IPS-NIHi7 (cell line): ENCODE measurements at regions not wholly inside any gene's neighbourhood (a gene's known extent, or its start where the extent isn't known, plus 50 kb on each side); places are given as distances from the start of the nearest gene placed in this dataset.
A peak's percentile ranks its signal among the peaks of the same experiment; 100 is the strongest.

ENCODE experiments used
- DNase-seq: peaks from one replicate; pipeline ENCODE4 v3.0.0; 2012; ENCODE audit warnings: mixed read lengths; ENCODE audit errors: extremely low spot score

- no peak for DNase-seq
These were observed 214.4 kb upstream of the DTNBP1 start for GRCh38 chr6:15877231-15877630.

GRCh38 chr6:15876406-15876805, 213.6 kb upstream of the DTNBP1 start:
- no peak for DNase-seq

GRCh38 chr6:15875797-15876196, 213.0 kb upstream of the DTNBP1 start:
- DNase-seq: no peak

- DNase-seq: no peak
These were observed 212.0 kb upstream of the DTNBP1 start for GRCh38 chr6:15874821-15875220.

- DNase-seq: no peak
These were observed 211.5 kb upstream of the DTNBP1 start for GRCh38 chr6:15874326-15874725.

GRCh38 chr6:15872241-15873103, 209.6 kb upstream of the DTNBP1 start:
- no peak for DNase-seq

GRCh38 chr6:15871276-15871675, 208.4 kb upstream of the DTNBP1 start:
- DNase-seq: no peak

- no peak for DNase-seq
These were observed 207.7 kb upstream of the DTNBP1 start for GRCh38 chr6:15870333-15871043.

- no peak for DNase-seq
These were observed 201.9 kb upstream of the DTNBP1 start for GRCh38 chr6:15864708-15865062.

GRCh38 chr6:15864038-15864707, 201.3 kb upstream of the DTNBP1 start:
- DNase-seq: no peak

GRCh38 chr6:15862810-15863209, 200.0 kb upstream of the DTNBP1 start:
- DNase-seq: no peak

GRCh38 chr6:15861486-15861885, 198.7 kb upstream of the DTNBP1 start:
- DNase-seq: no peak

- peak; percentile 45 for DNase-seq
These were observed 192.2 kb upstream of the DTNBP1 start for GRCh38 chr6:15854826-15855710.

- DNase-seq: no peak
These were observed 191.6 kb upstream of the DTNBP1 start for GRCh38 chr6:15854378-15854777.

GRCh38 chr6:15853259-15853658, 190.4 kb upstream of the DTNBP1 start:
- no peak for DNase-seq

- DNase-seq: no peak
These were observed 189.5 kb upstream of the DTNBP1 start for GRCh38 chr6:15852289-15852688.

GRCh38 chr6:15849395-15849794, 186.6 kb upstream of the DTNBP1 start:
- no peak for DNase-seq

GRCh38 chr6:15845492-15845891, 182.7 kb upstream of the DTNBP1 start:
- no peak for DNase-seq

- no peak for DNase-seq
These were observed 180.9 kb upstream of the DTNBP1 start for GRCh38 chr6:15843764-15844163.

- DNase-seq: no peak
These were observed 180.4 kb upstream of the DTNBP1 start for GRCh38 chr6:15843226-15843625.

GRCh38 chr6:15842727-15843117, 179.9 kb upstream of the DTNBP1 start:
- DNase-seq: no peak
